ENCODE measurements at regions not wholly inside any gene's neighbourhood (a gene's known extent, or its start where the extent isn't known, plus 50 kb on each side); places are given as distances from the start of the nearest gene placed in this dataset.
"Not testable (repeated sequence)": the region's sequence is repeated elsewhere in the genome, so short reads cannot be mapped to it uniquely, and the experiment has no call there.

- Histone ChIP-seq H3K4me1 (ENCODE audit: insufficient read depth, low read length) (peaks cover 19% of the 10 kb centered on the region), H3K79me2 (ENCODE audit: insufficient read depth, low read length) (no peaks in the 10 kb centered on the region), H3K4me3 (ENCODE audit: insufficient read depth, low read depth, low read length) (no peak overlapping the region), H3K9ac (ENCODE audit: low read length) (no peak overlapping the region), H4K20me1 (ENCODE audit: insufficient read depth, low read length) (no peaks in the 10 kb centered on the region), H2AFZ (ENCODE audit: low read depth, low read length) (no peak overlapping the region), H3K36me3 (ENCODE audit: insufficient read depth, low read length) (no peaks in the 10 kb centered on the region), H3K27ac (ENCODE audit: low read depth, low read length) (peak overlapping the region; percentile 12), H3K4me2 (ENCODE audit: low read length) (no peak overlapping the region), H3K9me3 (ENCODE audit: insufficient read depth, low read depth, low read length) (no peaks in the 10 kb centered on the region), H3K27me3 (ENCODE audit: insufficient read depth, low read length) (no peaks in the 10 kb centered on the region)
- H3K4me3 Mint-ChIP-seq (ENCODE audit: unreplicated experiment) = no peak overlapping the region
- no peak overlapping the region for H3K27ac Mint-ChIP-seq (ENCODE audit: unreplicated experiment)
- H3K36me3 Mint-ChIP-seq (ENCODE audit: low read depth, unreplicated experiment) = no peaks in the 10 kb centered on the region
- TF ChIP-seq CTCF (IDR thresholded peaks at IDR 0.05; ENCODE audit: insufficient read depth, low read depth, low read length) (no peak), EZH2 (IDR thresholded peaks at IDR 0.05; ENCODE audit: insufficient read depth, low read length) (no peak)
- H3K9me3 Mint-ChIP-seq (ENCODE audit: unreplicated experiment) = peaks cover 5% of the 10 kb centered on the region
- DNase-seq (ENCODE audit: low read depth) = no peak
- H3K4me1 Mint-ChIP-seq (ENCODE audit: low read depth, unreplicated experiment) = peaks cover 31% of the 10 kb centered on the region
- FAIRE-seq = no peak
- no peaks in the 10 kb centered on the region for H3K27me3 Mint-ChIP-seq (ENCODE audit: low read depth, unreplicated experiment)
Measured at GRCh38 chr1:58854576-58854975, 70.7 kb upstream of the JUN start.

GRCh38 chr1:58855274-58856165 is 71.7 kb upstream of the JUN start:
- DNase-seq (ENCODE audit: low read depth) = peak; percentile 57
- Mint-ChIP-seq H3K9me3 (ENCODE audit: unreplicated experiment) (peaks cover 5% of the 10 kb centered on the region), H3K27me3 (ENCODE audit: low read depth, unreplicated experiment) (peaks cover 2% of the 10 kb centered on the region), H3K27ac (ENCODE audit: unreplicated experiment) (no peak overlapping the region), H3K4me3 (ENCODE audit: unreplicated experiment) (no peak overlapping the region), H3K36me3 (ENCODE audit: low read depth, unreplicated experiment) (no peaks in the 10 kb centered on the region), H3K4me1 (ENCODE audit: low read depth, unreplicated experiment) (peaks cover 26% of the 10 kb centered on the region)
- H3K4me2 ChIP-seq (ENCODE audit: low read length) = peak overlapping the region; percentile 11
- peaks cover 9% of the 10 kb centered on the region for H3K4me1 ChIP-seq (ENCODE audit: insufficient read depth, low read length)
- H3K36me3 ChIP-seq (ENCODE audit: insufficient read depth, low read length) = no peaks in the 10 kb centered on the region
- H3K9me3 ChIP-seq (ENCODE audit: insufficient read depth, low read depth, low read length) = no peaks in the 10 kb centered on the region
- H3K79me2 ChIP-seq (ENCODE audit: insufficient read depth, low read length) = no peaks in the 10 kb centered on the region
- H2AFZ ChIP-seq (ENCODE audit: low read depth, low read length) = peak overlapping the region; percentile 7
- H3K9ac ChIP-seq (ENCODE audit: low read length) = peak overlapping the region; percentile 6
- TF ChIP-seq CTCF (IDR thresholded peaks at IDR 0.05; ENCODE audit: insufficient read depth, low read depth, low read length) = no peak
- TF ChIP-seq EZH2 (IDR thresholded peaks at IDR 0.05; ENCODE audit: insufficient read depth, low read length) = no peak
- H3K27me3 ChIP-seq (ENCODE audit: insufficient read depth, low read length) = no peaks in the 10 kb centered on the region
- peak overlapping the region; percentile 38 for H3K27ac ChIP-seq (ENCODE audit: low read depth, low read length)
- no peak overlapping the region for H3K4me3 ChIP-seq (ENCODE audit: insufficient read depth, low read depth, low read length)
- no peak for FAIRE-seq
- H4K20me1 ChIP-seq (ENCODE audit: insufficient read depth, low read length) = no peaks in the 10 kb centered on the region

- not testable (repeated sequence) for H3K27ac Mint-ChIP-seq (ENCODE audit: unreplicated experiment)
- peaks cover 25% of the 10 kb centered on the region for H3K4me1 Mint-ChIP-seq (ENCODE audit: low read depth, unreplicated experiment)
Measured at GRCh38 chr1:58856281-58856680, 72.4 kb upstream of the JUN start.

More at GRCh38 chr1:58856281-58856680, 72.4 kb upstream of the JUN start:
- not testable (repeated sequence) for H2AFZ ChIP-seq (ENCODE audit: low read depth, low read length); H3K4me2 ChIP-seq (ENCODE audit: low read length); H3K4me3 Mint-ChIP-seq (ENCODE audit: unreplicated experiment); H3K9me3 Mint-ChIP-seq (ENCODE audit: unreplicated experiment); H3K36me3 ChIP-seq (ENCODE audit: insufficient read depth, low read length); H3K9ac ChIP-seq (ENCODE audit: low read length); H3K4me1 ChIP-seq (ENCODE audit: insufficient read depth, low read length); H3K79me2 ChIP-seq (ENCODE audit: insufficient read depth, low read length); H3K27me3 ChIP-seq (ENCODE audit: insufficient read depth, low read length); H4K20me1 ChIP-seq (ENCODE audit: insufficient read depth, low read length); H3K4me3 ChIP-seq (ENCODE audit: insufficient read depth, low read depth, low read length); H3K9me3 ChIP-seq (ENCODE audit: insufficient read depth, low read depth, low read length); H3K27me3 Mint-ChIP-seq (ENCODE audit: low read depth, unreplicated experiment); FAIRE-seq; H3K36me3 Mint-ChIP-seq (ENCODE audit: low read depth, unreplicated experiment); DNase-seq (ENCODE audit: low read depth); H3K27ac ChIP-seq (ENCODE audit: low read depth, low read length)

Measured in astrocyte (in vitro differentiated cells and primary cell).